Suprapubic skin (tissue), 3 donors: ENCODE measurements at regions not wholly inside any gene's neighbourhood (a gene's known extent, or its start where the extent isn't known, plus 50 kb on each side); places are given as distances from the start of the nearest gene placed in this dataset.

ENCODE experiments used
- CTCF ChIP-seq, 2 donors: fragments of 200-600 bp in 1 of 2; fragments of 450-650 bp in 1 of 2; sonication (generic) in 1 of 2; IDR thresholded peaks; one replicate each; pipeline ENCODE4 v1.5.1; 2016 to 2019; ENCODE audit warnings: antibody characterized with exemption in 2 of 2, mild to moderate bottlenecking in 1 of 2, moderate library complexity in 1 of 2
- EP300 ChIP-seq: sonication (generic); formaldehyde crosslinking; IDR thresholded peaks from one replicate; pipeline ENCODE4 v1.6.1; 2017; ENCODE audit warnings: antibody characterized with exemption
- POLR2A ChIP-seq, 2 donors: fragments of 450-650 bp; IDR thresholded peaks; one replicate each; pipeline ENCODE4 v1.6.1; 2017; ENCODE audit warnings: antibody characterized with exemption in 2 of 2, mild to moderate bottlenecking in 2 of 2, moderate library complexity in 2 of 2

- TF ChIP-seq POLR2A (IDR thresholded peaks at IDR 0.05) (no peak), CTCF (IDR thresholded peaks at IDR 0.05) (no peak), EP300 (no peak)
Measured at GRCh38 chr13:58838615-58839014, 1207.1 kb downstream of the PCDH17 start.
